Testis (tissue), 2 donors: ENCODE measurements at regions not wholly inside any gene's neighbourhood (a gene's known extent, or its start where the extent isn't known, plus 50 kb on each side); places are given as distances from the start of the nearest gene placed in this dataset.

ENCODE experiments used
- CTCF ChIP-seq, 3 experiments: fragments of 450-650 bp in 2 of 3; fragments of 200-600 bp in 1 of 3; sonication (generic) in 1 of 3; IDR thresholded peaks; one replicate each; pipeline ENCODE4 v1.5.1; 2016 to 2019; ENCODE audit warnings: antibody characterized with exemption in 3 of 3, mild to moderate bottlenecking in 2 of 3, moderate library complexity in 1 of 3
- POLR2A ChIP-seq: fragments of 450-650 bp; IDR thresholded peaks from one replicate; pipeline ENCODE4 v1.6.1; 2017; ENCODE audit warnings: antibody characterized with exemption, mild to moderate bottlenecking, moderate library complexity

- TF ChIP-seq POLR2A (no peak), CTCF (IDR thresholded peaks at IDR 0.05) (no peak)
Measured at GRCh38 chrX:124211312-124211942, 121.0 kb upstream of the TEX13D start.
